HG03108 (cell line): ENCODE measurements at regions not wholly inside any gene's neighbourhood (a gene's known extent, or its start where the extent isn't known, plus 50 kb on each side); places are given as distances from the start of the nearest gene placed in this dataset.
"Not testable (repeated sequence)": the region's sequence is repeated elsewhere in the genome, so short reads cannot be mapped to it uniquely, and the experiment has no call there.

Experiments
- ATAC-seq: cut with Tn5 transposase; IDR thresholded peaks from one replicate; pipeline ENCODE4 v1.9.1; 2021; ENCODE audit warnings: moderate library complexity; ENCODE audit not compliant: unreplicated experiment

GRCh38 chr14:58752289-58752688, 114.5 kb downstream of the DACT1 start:
- no peak for ATAC-seq

GRCh38 chr14:58752771-58753201, 115.0 kb downstream of the DACT1 start:
- no peak for ATAC-seq

GRCh38 chr14:58755031-58755925, 117.5 kb downstream of the DACT1 start:
- ATAC-seq, result no peak

- no peak for ATAC-seq
Measured at GRCh38 chr14:58760121-58760520, 122.4 kb downstream of the DACT1 start.

- ATAC-seq, result no peak
Measured at GRCh38 chr14:58762629-58763028, 124.9 kb downstream of the DACT1 start.

GRCh38 chr14:58763210-58763609, 125.4 kb downstream of the DACT1 start:
- ATAC-seq, result no peak

- ATAC-seq, result no peak
Measured at GRCh38 chr14:58765418-58765831, 127.7 kb downstream of the DACT1 start.

GRCh38 chr14:58765843-58766242, 128.1 kb downstream of the DACT1 start:
- no peak for ATAC-seq

GRCh38 chr14:58769011-58769643, 131.4 kb downstream of the DACT1 start:
- ATAC-seq, result no peak

GRCh38 chr14:58769771-58770170, 132.0 kb downstream of the DACT1 start:
- no peak for ATAC-seq

- ATAC-seq, result no peak
Measured at GRCh38 chr14:58770491-58770982, 132.8 kb downstream of the DACT1 start.

- ATAC-seq, result no peak
Measured at GRCh38 chr14:58771016-58771415, 133.3 kb downstream of the DACT1 start.

- ATAC-seq, result no peak
Measured at GRCh38 chr14:58772116-58772515, 134.4 kb downstream of the DACT1 start.

- no peak for ATAC-seq
Measured at GRCh38 chr14:58772794-58773620, 135.2 kb downstream of the DACT1 start.

GRCh38 chr14:58774531-58774930, 136.8 kb downstream of the DACT1 start:
- no peak for ATAC-seq

- ATAC-seq, result not testable (repeated sequence)
Measured at GRCh38 chr14:58775130-58775529, 137.4 kb downstream of the DACT1 start.

- no peak for ATAC-seq
Measured at GRCh38 chr14:58776516-58776915, 138.8 kb downstream of the DACT1 start.

GRCh38 chr14:58777541-58777979, 139.8 kb downstream of the DACT1 start:
- no peak for ATAC-seq

- ATAC-seq, result no peak
Measured at GRCh38 chr14:58778202-58778601, 140.4 kb downstream of the DACT1 start.

GRCh38 chr14:58779376-58779775, 141.6 kb downstream of the DACT1 start:
- ATAC-seq, result no peak

- ATAC-seq, result no peak
Measured at GRCh38 chr14:58780185-58780584, 142.4 kb downstream of the DACT1 start.
